ENCODE measurements at regions not wholly inside any gene's neighbourhood (a gene's known extent, or its start where the extent isn't known, plus 50 kb on each side); places are given as distances from the start of the nearest gene placed in this dataset.

DNA sequence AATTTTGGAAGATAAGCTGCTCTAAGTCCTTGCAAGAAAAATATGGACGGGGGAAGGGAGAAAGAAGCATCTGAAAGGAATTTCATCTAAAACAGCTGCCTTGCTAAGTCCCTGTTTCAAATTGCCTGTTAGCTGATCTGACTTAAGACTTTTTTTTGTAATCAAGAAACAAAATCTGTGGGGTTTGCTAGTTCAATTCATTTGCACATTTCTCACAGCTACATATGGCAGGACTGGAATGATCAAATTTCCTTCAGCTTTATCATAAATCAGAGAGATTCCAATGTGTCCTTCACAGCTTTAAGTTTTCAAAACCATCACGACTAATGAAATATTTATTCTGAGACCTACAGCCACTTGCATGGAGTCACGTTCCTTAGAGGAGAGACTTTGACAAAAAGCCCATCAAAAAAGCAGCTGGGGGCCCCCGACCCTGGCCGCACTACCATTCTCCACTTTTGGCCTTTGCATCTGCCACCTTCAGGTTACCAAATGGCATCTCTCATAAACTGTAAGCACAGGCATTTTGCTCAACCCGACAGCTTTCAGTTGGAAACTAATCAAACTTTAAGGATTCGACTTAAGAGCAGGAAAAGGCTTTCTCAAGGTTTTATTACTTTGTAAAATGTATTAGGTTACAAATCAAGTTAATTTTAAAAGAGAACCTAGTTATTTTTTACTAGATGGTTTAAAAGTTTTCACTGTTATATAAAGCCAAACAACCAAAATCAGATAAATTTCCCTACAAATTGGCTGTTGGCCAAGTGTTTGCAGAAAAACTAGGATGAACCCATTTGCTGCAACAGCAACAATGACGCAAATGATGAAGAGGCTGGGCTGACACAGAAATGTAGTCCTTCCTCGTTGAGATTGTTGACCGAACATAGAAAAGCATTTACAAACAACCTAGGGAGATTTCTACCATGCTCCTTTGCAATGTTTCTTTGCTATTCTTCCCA is 100.4 kb upstream of the RND3 start:
- TF ChIP-seq ZFP3 (CRISPR knock-in tag; IDR thresholded peaks at IDR 0.05) (no peak), CSDC2 (CRISPR knock-in tag; IDR thresholded peaks at IDR 0.05) (no peak), GLIS3 (CRISPR knock-in tag; IDR thresholded peaks at IDR 0.05) (no peak), ESRRG (CRISPR knock-in tag; IDR thresholded peaks at IDR 0.05) (no peak), ZFP30 (CRISPR knock-in tag; IDR thresholded peaks at IDR 0.05) (no peak), RARB (CRISPR knock-in tag; IDR thresholded peaks at IDR 0.05) (no peak), PPARA (CRISPR knock-in tag; IDR thresholded peaks at IDR 0.05; ENCODE audit: borderline replicate concordance) (no peak), ARNTL (CRISPR knock-in tag; IDR thresholded peaks at IDR 0.05; ENCODE audit: borderline replicate concordance, low read depth) (no peak), SNAI2 (CRISPR knock-in tag; IDR thresholded peaks at IDR 0.05) (no peak), TCF4 (CRISPR knock-in tag; IDR thresholded peaks at IDR 0.05; ENCODE audit: borderline replicate concordance) (no peak), OSR1 (CRISPR knock-in tag; IDR thresholded peaks at IDR 0.05) (no peak)
- TF ChIP-seq, protein P1, sequence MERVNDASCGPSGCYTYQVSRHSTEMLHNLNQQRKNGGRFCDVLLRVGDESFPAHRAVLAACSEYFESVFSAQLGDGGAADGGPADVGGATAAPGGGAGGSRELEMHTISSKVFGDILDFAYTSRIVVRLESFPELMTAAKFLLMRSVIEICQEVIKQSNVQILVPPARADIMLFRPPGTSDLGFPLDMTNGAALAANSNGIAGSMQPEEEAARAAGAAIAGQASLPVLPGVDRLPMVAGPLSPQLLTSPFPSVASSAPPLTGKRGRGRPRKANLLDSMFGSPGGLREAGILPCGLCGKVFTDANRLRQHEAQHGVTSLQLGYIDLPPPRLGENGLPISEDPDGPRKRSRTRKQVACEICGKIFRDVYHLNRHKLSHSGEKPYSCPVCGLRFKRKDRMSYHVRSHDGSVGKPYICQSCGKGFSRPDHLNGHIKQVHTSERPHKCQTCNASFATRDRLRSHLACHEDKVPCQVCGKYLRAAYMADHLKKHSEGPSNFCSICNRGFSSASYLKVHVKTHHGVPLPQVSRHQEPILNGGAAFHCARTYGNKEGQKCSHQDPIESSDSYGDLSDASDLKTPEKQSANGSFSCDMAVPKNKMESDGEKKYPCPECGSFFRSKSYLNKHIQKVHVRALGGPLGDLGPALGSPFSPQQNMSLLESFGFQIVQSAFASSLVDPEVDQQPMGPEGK (CRISPR knock-in tag; IDR thresholded peaks at IDR 0.05; ENCODE audit: borderline replicate concordance), result no peak
